H9 (cell line): ENCODE measurements at regions not wholly inside any gene's neighbourhood (a gene's known extent, or its start where the extent isn't known, plus 50 kb on each side); places are given as distances from the start of the nearest gene placed in this dataset.

Experiments
- DNase-seq: peaks from one replicate; pipeline ENCODE4 v3.0.0-alpha.2; 2017
- H2AFZ ChIP-seq: one replicate; pipeline ENCODE4 v1.6.1; 2013; ENCODE audit warnings: mild to moderate bottlenecking, low read length, control low read depth, moderate library complexity
- H2AK5ac ChIP-seq: 2 replicates; pipeline ENCODE4 v1.6.1; 2013; ENCODE audit warnings: low read length, control low read depth, mixed read lengths; ENCODE audit not compliant: insufficient read length
- H2BK120ac ChIP-seq: one replicate; pipeline ENCODE4 v1.6.1; 2013; ENCODE audit warnings: low read depth, mild to moderate bottlenecking, low read length, control low read depth, inconsistent platforms; ENCODE audit not compliant: poor library complexity, severe bottlenecking
- H2BK12ac ChIP-seq: 2 replicates; pipeline ENCODE4 v1.6.1; 2013; ENCODE audit warnings: low read length, control low read depth, mixed read lengths, low read depth; ENCODE audit not compliant: insufficient read length
- H2BK15ac ChIP-seq: 2 replicates; pipeline ENCODE4 v1.6.1; 2013; ENCODE audit warnings: low read depth, low read length, control low read depth
- H2BK20ac ChIP-seq: one replicate; pipeline ENCODE4 v1.6.1; 2013; ENCODE audit warnings: low read depth, mild to moderate bottlenecking, low read length, control low read depth, inconsistent platforms; ENCODE audit not compliant: poor library complexity, severe bottlenecking
- H2BK5ac ChIP-seq: 2 replicates; pipeline ENCODE4 v1.6.1; 2013; ENCODE audit warnings: low read length, control low read depth, mixed read lengths; ENCODE audit not compliant: insufficient read length
- H3K14ac ChIP-seq: 2 replicates; pipeline ENCODE4 v1.6.1; 2013; ENCODE audit warnings: low read length, control low read depth; ENCODE audit not compliant: insufficient read depth
- H3K18ac ChIP-seq: 2 replicates; pipeline ENCODE4 v1.6.1; 2013; ENCODE audit warnings: low read depth, mild to moderate bottlenecking, mixed read lengths, low read length, control low read depth; ENCODE audit not compliant: insufficient read length
- H3K23ac ChIP-seq: 2 replicates; pipeline ENCODE4 v1.6.1; 2013; ENCODE audit warnings: low read length, control low read depth, mixed read lengths, low read depth; ENCODE audit not compliant: insufficient read length
- H3K23me2 ChIP-seq: 2 replicates; pipeline ENCODE4 v1.6.1; 2013; ENCODE audit warnings: low read depth, mild to moderate bottlenecking, mixed read lengths, low read length, control low read depth; ENCODE audit not compliant: insufficient read length, poor library complexity, severe bottlenecking
- H3K27ac ChIP-seq: 2 replicates; pipeline ENCODE4 v1.5.1; 2013; ENCODE audit warnings: low read length, control low read depth, mixed read lengths, low read depth; ENCODE audit not compliant: insufficient read length
- H3K27me3 ChIP-seq: 2 replicates; pipeline ENCODE4 v1.6.1; 2013; ENCODE audit warnings: low read length, control low read depth, inconsistent platforms; ENCODE audit not compliant: insufficient read depth
- H3K4ac ChIP-seq: 2 replicates; pipeline ENCODE4 v1.6.1; 2013; ENCODE audit warnings: low read depth, mild to moderate bottlenecking, control low read depth, inconsistent platforms, low read length, moderate library complexity
- H3K4me1 ChIP-seq: 2 replicates; pipeline ENCODE4 v1.6.1; 2013; ENCODE audit warnings: low read length, control low read depth, inconsistent platforms; ENCODE audit not compliant: insufficient read depth
- H3K4me2 ChIP-seq: 2 replicates; pipeline ENCODE4 v1.6.1; 2013; ENCODE audit warnings: low read length, control low read depth, mixed read lengths; ENCODE audit not compliant: insufficient read length, insufficient read depth
- H3K56ac ChIP-seq: 2 replicates; pipeline ENCODE4 v1.6.1; 2013; ENCODE audit warnings: low read depth, mild to moderate bottlenecking, mixed read lengths, low read length, control low read depth; ENCODE audit not compliant: insufficient read length
- H3K79me1 ChIP-seq: 2 replicates; pipeline ENCODE4 v1.6.1; 2013; ENCODE audit warnings: low read depth, mild to moderate bottlenecking, moderate library complexity, low read length, control low read depth, inconsistent platforms; ENCODE audit not compliant: insufficient read depth, poor library complexity, severe bottlenecking
- H3K79me2 ChIP-seq: 2 replicates; pipeline ENCODE4 v1.6.1; 2013; ENCODE audit warnings: low read length, control low read depth, inconsistent platforms; ENCODE audit not compliant: insufficient read depth
- H3K9ac ChIP-seq: 2 replicates; pipeline ENCODE4 v1.6.1; 2013; ENCODE audit warnings: low read length, control low read depth, mixed read lengths; ENCODE audit not compliant: insufficient read length; ENCODE audit errors: extremely low read depth
- H3K9me3 ChIP-seq: one replicate; pipeline ENCODE4 v1.6.1; 2013; ENCODE audit warnings: low read depth, low read length, inconsistent platforms; ENCODE audit not compliant: control insufficient read depth
- H3T11ph ChIP-seq: one replicate; pipeline ENCODE4 v1.6.1; 2013; ENCODE audit warnings: mild to moderate bottlenecking, low read length, control low read depth, inconsistent platforms
- H4K20me1 ChIP-seq: one replicate; pipeline ENCODE4 v1.6.1; 2013; ENCODE audit not compliant: control insufficient read depth, insufficient read length, insufficient read depth
- H4K5ac ChIP-seq: 2 replicates; pipeline ENCODE4 v1.6.1; 2013; ENCODE audit warnings: low read depth, mild to moderate bottlenecking, mixed read lengths, low read length, control low read depth; ENCODE audit not compliant: insufficient read length
- H4K8ac ChIP-seq: replicated peaks from 2 replicates; pipeline ENCODE4 v1.6.1; 2013; ENCODE audit warnings: low read length, control low read depth, mixed read lengths, low read depth; ENCODE audit not compliant: insufficient read length
- H4K91ac ChIP-seq: 2 replicates; pipeline ENCODE4 v1.6.1; 2013; ENCODE audit warnings: low read depth, mild to moderate bottlenecking, moderate library complexity, mixed read lengths, low read length, control low read depth; ENCODE audit not compliant: insufficient read length
- H3K27ac Mint-ChIP-seq, 3 experiments: 2 replicates in 2 of 3; 3 replicates in 1 of 3; pipeline ENCODE4 v1.8.0; 2020 to 2021; ENCODE audit warnings: mixed read lengths in 3 of 3, mild to moderate bottlenecking in 1 of 3, moderate library complexity in 1 of 3
- H3K27me3 Mint-ChIP-seq: 2 replicates; pipeline ENCODE4 v1.8.0; 2021; ENCODE audit warnings: low read depth, mild to moderate bottlenecking, moderate library complexity, mixed read lengths
- H3K36me3 Mint-ChIP-seq, 3 experiments: 2 replicates in 2 of 3; 3 replicates in 1 of 3; pipeline ENCODE4 v1.8.0; 2020 to 2021; ENCODE audit warnings: low read depth in 3 of 3, mixed read lengths in 3 of 3; ENCODE audit not compliant: insufficient read depth in 1 of 3
- H3K4me1 Mint-ChIP-seq, 2 experiments: 2 replicates each; pipeline ENCODE4 v1.8.0; 2020; ENCODE audit warnings: mixed read lengths in 2 of 2
- H3K4me3 Mint-ChIP-seq, 2 experiments: 2 replicates in 1 of 2; 3 replicates in 1 of 2; pipeline ENCODE4 v1.8.0; 2020 to 2021; ENCODE audit warnings: mild to moderate bottlenecking in 2 of 2, mixed read lengths in 2 of 2, moderate library complexity in 1 of 2
- H3K9me3 Mint-ChIP-seq, 2 experiments: 2 replicates in 1 of 2; 3 replicates in 1 of 2; pipeline ENCODE4 v1.8.0; 2020; ENCODE audit warnings: mild to moderate bottlenecking in 2 of 2, mixed read lengths in 2 of 2, moderate library complexity in 1 of 2
- WGBS: extraction: QIAGEN DNeasy Blood & Tissue Kit; methylation state at CpG from one replicate; pipeline ENCODE4 v1.1.7; 2013; ENCODE audit warnings: missing lambda C conversion rate, low lambda C conversion rate, mixed read lengths; ENCODE audit not compliant: insufficient read length; ENCODE audit errors: extremely low coverage; 5-methylcytosine and 5-hydroxymethylcytosine counted together
- TF ChIP-seq, protein P1 (sequence below): fragments of 200-600 bp; sonication (generic); conservative IDR thresholded peaks from 3 replicates; pipeline ENCODE4 v1.8.0; 2021; ENCODE audit warnings: antibody characterized with exemption, mild to moderate bottlenecking

DNA sequence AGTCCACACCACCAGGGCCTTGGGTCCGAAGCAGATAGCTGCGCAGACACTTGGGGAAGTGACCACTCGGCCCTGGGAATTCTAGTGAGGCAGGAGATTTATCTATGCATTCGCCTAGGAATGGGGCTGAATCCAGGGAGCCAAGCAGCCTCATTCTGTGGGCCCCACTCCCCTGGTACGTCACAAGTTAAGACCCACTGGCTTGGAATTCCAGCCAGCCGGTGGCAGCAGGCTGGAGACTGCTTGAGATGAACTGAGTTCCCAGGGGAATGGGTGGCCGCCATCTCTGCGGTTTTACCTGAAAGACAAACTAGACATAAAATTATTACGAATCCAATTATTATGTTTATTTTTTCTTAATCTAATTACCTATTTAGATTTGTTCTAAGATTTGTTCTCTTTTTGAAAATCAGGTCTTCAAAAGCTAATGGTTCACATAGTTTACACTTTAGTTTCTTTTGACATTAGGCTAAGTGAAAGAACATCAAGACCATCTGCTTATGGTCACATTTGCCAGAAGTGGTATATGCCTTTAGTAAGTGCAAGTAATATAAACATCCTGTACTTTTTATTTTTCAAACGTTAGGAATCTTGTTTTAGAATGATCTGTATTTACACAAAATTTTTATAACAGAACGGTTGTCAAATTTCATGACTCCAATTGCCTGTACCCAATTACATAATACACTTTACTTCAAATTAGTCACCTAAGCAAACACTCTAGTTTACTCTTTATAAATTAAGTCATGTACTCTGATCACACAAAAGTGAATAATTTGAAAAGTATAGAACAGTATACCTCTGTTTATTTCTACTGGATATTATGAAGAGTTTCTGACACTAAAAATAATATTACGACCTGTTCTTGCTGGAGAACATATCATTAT is 74.4 kb downstream of the SLITRK6 start:
- H4K20me1 ChIP-seq: no peaks in the 10 kb centered on the region
- H3K4me2 ChIP-seq: no peak overlapping the region
- H3K79me1 ChIP-seq: no peaks in the 10 kb centered on the region
- H3K23me2 ChIP-seq: no peaks in the 10 kb centered on the region
- H3K27ac ChIP-seq: no peak overlapping the region
- H3K4me3 Mint-ChIP-seq: no peak overlapping the region
- no peak overlapping the region for H2BK12ac ChIP-seq
- H4K8ac ChIP-seq: no peak overlapping the region
- TF ChIP-seq, protein P1, sequence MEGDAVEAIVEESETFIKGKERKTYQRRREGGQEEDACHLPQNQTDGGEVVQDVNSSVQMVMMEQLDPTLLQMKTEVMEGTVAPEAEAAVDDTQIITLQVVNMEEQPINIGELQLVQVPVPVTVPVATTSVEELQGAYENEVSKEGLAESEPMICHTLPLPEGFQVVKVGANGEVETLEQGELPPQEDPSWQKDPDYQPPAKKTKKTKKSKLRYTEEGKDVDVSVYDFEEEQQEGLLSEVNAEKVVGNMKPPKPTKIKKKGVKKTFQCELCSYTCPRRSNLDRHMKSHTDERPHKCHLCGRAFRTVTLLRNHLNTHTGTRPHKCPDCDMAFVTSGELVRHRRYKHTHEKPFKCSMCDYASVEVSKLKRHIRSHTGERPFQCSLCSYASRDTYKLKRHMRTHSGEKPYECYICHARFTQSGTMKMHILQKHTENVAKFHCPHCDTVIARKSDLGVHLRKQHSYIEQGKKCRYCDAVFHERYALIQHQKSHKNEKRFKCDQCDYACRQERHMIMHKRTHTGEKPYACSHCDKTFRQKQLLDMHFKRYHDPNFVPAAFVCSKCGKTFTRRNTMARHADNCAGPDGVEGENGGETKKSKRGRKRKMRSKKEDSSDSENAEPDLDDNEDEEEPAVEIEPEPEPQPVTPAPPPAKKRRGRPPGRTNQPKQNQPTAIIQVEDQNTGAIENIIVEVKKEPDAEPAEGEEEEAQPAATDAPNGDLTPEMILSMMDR: no peak
- H3K4me1 Mint-ChIP-seq: peaks cover under 1% of the 10 kb centered on the region in 2 experiments
- no peaks in the 10 kb centered on the region for H3K27me3 Mint-ChIP-seq
- no peak overlapping the region; a peak in 1 of 7 replicates for H3K27ac Mint-ChIP-seq
- H3K36me3 Mint-ChIP-seq: no peaks in the 10 kb centered on the region; a peak in 1 of 7 replicates
- no peak overlapping the region for H3T11ph ChIP-seq
- no peaks in the 10 kb centered on the region for H3K9me3 ChIP-seq
- H2BK5ac ChIP-seq: no peak overlapping the region
- no peak overlapping the region for H4K91ac ChIP-seq
- no peak overlapping the region for H2BK120ac ChIP-seq
- H2BK15ac ChIP-seq: no peak overlapping the region
- no peak overlapping the region for H3K9ac ChIP-seq
- H2AFZ ChIP-seq: no peak overlapping the region
- H3K79me2 ChIP-seq: no peaks in the 10 kb centered on the region
- no peak overlapping the region for H2BK20ac ChIP-seq
- no CpG with 5 or more reads among the region's 12 CpGs for WGBS
- H3K4me1 ChIP-seq: no peaks in the 10 kb centered on the region
- H3K9me3 Mint-ChIP-seq: no peaks in the 10 kb centered on the region; a peak in 1 of 5 replicates
- no peak overlapping the region for H3K14ac ChIP-seq
- no peak overlapping the region for H3K56ac ChIP-seq
- H3K4ac ChIP-seq: no peak overlapping the region
- no peaks in the 10 kb centered on the region for H3K27me3 ChIP-seq
- H3K18ac ChIP-seq: no peak overlapping the region
- H2AK5ac ChIP-seq: no peak overlapping the region
- H3K23ac ChIP-seq: no peak overlapping the region
- H4K5ac ChIP-seq: no peak overlapping the region
- no peak for DNase-seq
